AG20443 (cell line): ENCODE measurements at regions not wholly inside any gene's neighbourhood (a gene's known extent, or its start where the extent isn't known, plus 50 kb on each side); places are given as distances from the start of the nearest gene placed in this dataset.
A peak's percentile ranks its signal among the peaks of the same experiment; 100 is the strongest.
"Not testable (repeated sequence)": the region's sequence is repeated elsewhere in the genome, so short reads cannot be mapped to it uniquely, and the experiment has no call there.

Experiments
- DNase-seq: peaks from one replicate; pipeline ENCODE4 v3.0.0; 2012; ENCODE audit warnings: low spot score, mixed read lengths

- DNase-seq = no peak
Measured at GRCh38 chr5:83404182-83404716, 67.3 kb upstream of the VCAN start.

- DNase-seq = no peak
Measured at GRCh38 chr5:83405662-83406061, 65.9 kb upstream of the VCAN start.

DNA sequence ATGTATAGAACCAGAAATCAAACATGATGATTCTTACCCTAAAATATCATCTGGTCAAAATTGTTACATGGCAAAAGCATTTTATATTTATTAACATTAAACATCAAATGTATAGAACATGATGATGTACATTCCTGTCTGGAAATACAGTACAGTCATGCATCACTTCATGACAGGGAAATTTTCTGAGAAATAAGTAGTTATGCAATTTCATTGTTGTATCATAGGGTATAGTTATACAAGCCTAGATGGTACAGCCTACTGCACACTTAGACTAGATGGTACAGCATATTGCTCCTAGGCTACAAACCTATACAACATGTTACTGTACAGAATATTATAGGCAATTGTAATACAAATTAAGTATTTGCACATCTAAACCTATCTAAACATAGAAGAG lies 64.6 kb upstream of the VCAN start:
- DNase-seq = no peak

DNA sequence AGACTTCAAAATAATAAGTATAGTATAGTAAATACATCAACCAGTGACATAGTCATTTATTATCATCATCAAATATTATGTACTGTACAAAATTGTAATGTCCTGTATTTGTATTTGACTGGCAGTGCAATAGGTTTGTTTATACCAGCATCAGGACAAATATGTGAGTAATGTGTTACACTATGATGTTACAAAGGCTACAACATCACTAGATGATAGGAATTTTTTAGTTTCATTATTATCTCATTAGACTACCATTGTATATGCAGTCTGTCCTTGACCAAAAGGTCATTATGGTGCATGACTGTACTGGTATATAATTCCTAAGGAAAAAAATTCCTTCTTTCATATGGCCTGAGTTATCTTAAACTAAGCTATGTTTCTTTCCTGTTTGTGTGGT lies 63.6 kb upstream of the VCAN start:
- DNase-seq = no peak

DNA sequence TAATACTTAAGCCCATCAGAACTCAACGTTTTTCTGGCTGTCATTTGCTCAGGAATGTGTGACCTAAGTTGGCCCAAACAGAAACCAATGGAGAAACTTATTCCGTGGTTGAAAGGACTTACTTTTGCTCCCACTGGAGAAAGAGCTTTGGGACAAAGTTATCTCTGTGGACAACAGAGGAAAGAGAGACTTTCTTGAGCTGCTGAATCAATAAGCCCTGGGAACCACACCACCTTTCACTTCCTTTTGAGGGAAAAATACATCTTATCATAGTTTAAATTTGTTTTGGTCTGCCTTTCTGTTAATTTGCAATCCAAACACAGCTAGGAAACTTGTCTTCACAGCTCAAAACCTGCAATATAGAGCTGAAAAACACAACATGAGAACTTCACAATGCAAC lies 62.8 kb upstream of the VCAN start:
- no peak for DNase-seq

GRCh38 chr5:83409776-83410175 lies 61.8 kb upstream of the VCAN start:
- not testable (repeated sequence) for DNase-seq

- DNase-seq = not testable (repeated sequence)
Measured at GRCh38 chr5:83410319-83410718, 61.2 kb upstream of the VCAN start.

DNA sequence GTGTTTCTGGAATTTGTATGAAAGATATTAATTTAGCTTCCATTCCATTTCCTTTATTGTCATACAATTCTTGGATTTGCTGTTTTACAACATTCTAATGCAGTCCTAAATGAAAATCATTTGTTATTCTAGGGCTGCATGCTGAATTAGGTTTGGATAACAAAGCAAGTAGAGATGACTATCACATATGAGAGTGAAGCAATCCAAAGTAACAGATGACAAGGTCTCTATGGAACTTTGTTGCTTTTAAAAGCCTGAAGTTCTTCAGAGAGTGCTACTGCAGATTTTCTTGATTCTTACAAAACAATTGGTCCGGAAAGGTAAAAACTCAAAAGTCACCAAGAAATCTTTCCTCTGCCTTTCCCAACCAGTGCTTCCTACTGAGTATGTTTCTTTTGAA lies 56.9 kb upstream of the VCAN start:
- DNase-seq = peak; percentile 24

DNA sequence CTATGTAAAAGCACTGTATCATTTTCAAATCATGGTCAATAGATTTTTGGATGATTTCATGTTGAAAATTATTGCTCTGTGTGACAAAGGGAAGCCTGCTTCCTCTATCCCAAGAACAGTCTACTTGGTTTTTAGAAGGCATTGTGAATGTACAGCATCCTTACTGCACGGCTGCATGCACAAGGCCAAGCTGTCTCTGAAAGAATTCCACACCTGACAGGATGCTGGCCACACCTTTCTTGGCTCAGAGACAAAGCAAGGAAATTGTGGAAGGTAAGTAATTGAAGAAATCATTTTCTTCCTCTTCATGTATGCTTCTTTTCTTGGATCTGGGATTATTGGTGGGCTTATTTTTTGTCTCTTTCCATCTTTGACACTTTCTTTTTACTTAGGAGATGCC lies 53.7 kb upstream of the VCAN start:
- no peak for DNase-seq

DNA sequence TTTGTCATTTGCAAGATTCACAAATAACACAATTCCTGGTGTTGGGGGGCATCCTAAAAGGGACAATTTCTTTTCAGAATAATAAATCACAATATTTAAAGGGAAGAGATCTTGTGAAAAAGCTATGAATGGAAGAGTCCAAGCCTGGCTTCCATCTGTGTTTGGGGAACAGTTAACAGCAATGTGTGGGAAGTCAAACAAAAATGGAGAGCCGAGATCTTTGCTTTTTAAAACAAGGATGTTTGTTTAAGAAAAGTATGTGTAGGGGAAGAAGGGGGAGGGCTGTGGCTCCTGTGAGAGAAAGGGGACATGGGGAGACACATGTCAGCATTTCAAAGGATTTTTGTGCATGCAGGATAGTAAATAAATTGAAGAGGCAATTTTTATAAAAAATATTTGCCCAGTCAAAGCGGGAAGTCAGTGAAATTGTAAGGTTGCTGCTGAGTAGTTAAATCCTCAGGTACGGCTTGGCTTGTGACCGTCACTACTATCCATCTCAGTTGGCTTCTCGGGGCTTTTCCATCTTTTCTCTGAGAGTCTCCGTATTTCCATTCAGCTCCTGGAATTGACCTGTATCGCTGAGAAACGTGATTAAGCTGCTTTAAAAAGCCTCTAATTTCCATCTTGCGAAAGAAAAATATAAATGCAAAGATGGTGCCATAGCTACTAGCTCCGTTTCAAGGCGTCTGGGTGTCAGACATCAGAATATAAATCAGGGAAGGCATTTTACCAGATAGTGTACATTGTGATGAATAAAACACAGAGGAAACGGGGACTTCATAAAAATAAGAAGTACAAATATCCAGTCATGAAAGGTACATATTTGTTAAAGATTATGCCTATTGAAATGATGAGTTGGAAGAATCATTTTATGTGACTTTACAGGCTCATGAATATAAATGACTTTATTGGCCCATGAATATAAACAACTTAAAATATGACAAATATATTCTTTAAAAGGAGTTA lies 52.9 kb upstream of the VCAN start:
- DNase-seq = no peak
